ENCODE measurements at regions not wholly inside any gene's neighbourhood (a gene's known extent, or its start where the extent isn't known, plus 50 kb on each side); places are given as distances from the start of the nearest gene placed in this dataset.

DNA sequence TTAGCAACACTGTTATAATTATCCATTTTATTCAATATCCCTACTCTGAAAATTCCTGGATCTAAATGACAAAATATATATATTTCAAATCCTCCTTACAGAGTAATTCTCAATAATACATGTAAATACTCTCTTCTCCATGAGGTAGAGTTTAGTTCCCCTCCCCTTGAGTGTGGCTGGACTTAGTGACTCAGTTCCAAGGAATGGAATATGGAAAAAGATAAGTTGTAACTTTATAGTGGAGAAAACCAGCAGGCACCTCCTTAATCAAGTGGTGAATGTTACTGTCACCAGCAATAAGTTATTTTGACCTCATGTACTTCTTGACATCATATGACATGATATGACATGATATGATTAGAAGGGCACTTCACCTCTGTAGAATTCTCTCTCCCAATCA, 302.0 kb downstream of the RAB28 start (continued):
- TF ChIP-seq, protein P1, sequence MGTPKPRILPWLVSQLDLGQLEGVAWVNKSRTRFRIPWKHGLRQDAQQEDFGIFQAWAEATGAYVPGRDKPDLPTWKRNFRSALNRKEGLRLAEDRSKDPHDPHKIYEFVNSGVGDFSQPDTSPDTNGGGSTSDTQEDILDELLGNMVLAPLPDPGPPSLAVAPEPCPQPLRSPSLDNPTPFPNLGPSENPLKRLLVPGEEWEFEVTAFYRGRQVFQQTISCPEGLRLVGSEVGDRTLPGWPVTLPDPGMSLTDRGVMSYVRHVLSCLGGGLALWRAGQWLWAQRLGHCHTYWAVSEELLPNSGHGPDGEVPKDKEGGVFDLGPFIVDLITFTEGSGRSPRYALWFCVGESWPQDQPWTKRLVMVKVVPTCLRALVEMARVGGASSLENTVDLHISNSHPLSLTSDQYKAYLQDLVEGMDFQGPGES (IDR thresholded peaks at IDR 0.05; ENCODE audit: low read depth, low read length), result no peak
- TF ChIP-seq MEF2A (IDR thresholded peaks at IDR 0.05; ENCODE audit: borderline replicate concordance, low read depth) (no peak), POLR2AphosphoS5 (IDR thresholded peaks at IDR 0.05; ENCODE audit: low read depth, low read length) (no peak), RAD21 (IDR thresholded peaks at IDR 0.05; ENCODE audit: low read length) (no peak), EP300 (IDR thresholded peaks at IDR 0.05; ENCODE audit: borderline replicate concordance in 1 of 2, low read depth in 1 of 2, low read length in 1 of 2) (no peak)
- TF ChIP-seq, protein P2, sequence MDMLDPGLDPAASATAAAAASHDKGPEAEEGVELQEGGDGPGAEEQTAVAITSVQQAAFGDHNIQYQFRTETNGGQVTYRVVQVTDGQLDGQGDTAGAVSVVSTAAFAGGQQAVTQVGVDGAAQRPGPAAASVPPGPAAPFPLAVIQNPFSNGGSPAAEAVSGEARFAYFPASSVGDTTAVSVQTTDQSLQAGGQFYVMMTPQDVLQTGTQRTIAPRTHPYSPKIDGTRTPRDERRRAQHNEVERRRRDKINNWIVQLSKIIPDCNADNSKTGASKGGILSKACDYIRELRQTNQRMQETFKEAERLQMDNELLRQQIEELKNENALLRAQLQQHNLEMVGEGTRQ (IDR thresholded peaks at IDR 0.05; ENCODE audit: borderline replicate concordance, low read depth, low read length), result no peak

DNA sequence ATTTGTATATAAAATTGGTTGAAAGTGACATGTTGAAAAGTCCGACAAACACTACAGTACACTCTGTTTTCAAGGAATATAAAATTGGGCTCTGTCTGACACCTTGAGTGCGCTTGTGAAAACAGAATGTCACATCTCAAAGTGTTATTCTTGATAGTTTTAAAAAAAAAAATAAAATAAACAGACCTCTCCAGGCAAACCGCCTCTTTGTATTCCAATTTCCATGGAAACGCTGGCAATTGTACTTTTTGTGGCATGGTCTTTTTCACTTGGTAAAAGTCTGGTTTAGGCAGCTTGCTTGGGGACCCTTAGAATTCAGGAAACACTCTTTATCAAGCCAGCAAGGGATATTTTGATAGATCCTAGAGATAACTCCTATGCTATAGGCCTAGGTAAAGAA, 302.5 kb downstream of the RAB28 start:
- no peaks in the 10 kb centered on the region for H3K36me3 ChIP-seq (replicated peaks in 1 of 2; ENCODE audit: control insufficient read depth in 1 of 2, insufficient read depth in 2 of 2, low read length in 1 of 2)
- no peak overlapping the region for H3K4me3 ChIP-seq (ENCODE audit: low read depth in 2 of 2, low read length in 1 of 2)
- H2AFZ ChIP-seq (ENCODE audit: low read depth), result no peak overlapping the region
- H3K9me2 ChIP-seq, result no peaks in the 10 kb centered on the region
- no peaks in the 10 kb centered on the region for H4K20me1 ChIP-seq (ENCODE audit: insufficient read depth)
- H3K4me1 ChIP-seq (ENCODE audit: control insufficient read depth in 1 of 2, insufficient read depth in 2 of 2, low read depth in 1 of 2, low read length in 1 of 2), result no peaks in the 10 kb centered on the region; a peak in 1 of 4 replicates
- POLR2A ChIA-PET, result no interaction called here
- H3K79me2 ChIP-seq (ENCODE audit: insufficient read depth), result no peaks in the 10 kb centered on the region
- DNase-seq, result no peak
- no peak overlapping the region for H3K9ac ChIP-seq
- TF ChIP-seq, protein P2 (IDR thresholded peaks at IDR 0.05; ENCODE audit: borderline replicate concordance, low read depth, low read length), result no peak
- TF ChIP-seq RFX5 (IDR thresholded peaks at IDR 0.05; ENCODE audit: low read length) (no peak), CHD2 (IDR thresholded peaks at IDR 0.05; ENCODE audit: low read length, partially characterized antibody) (no peak), MEF2A (IDR thresholded peaks at IDR 0.05; ENCODE audit: borderline replicate concordance, low read depth) (no peak), ELF1 (IDR thresholded peaks at IDR 0.05) (no peak), RCOR1 (IDR thresholded peaks at IDR 0.05; ENCODE audit: low read length) (no peak), YY1 (IDR thresholded peaks at IDR 0.05; ENCODE audit: low read depth) (no peak), POLR2AphosphoS5 (IDR thresholded peaks at IDR 0.05; ENCODE audit: low read depth, low read length) (no peak), EZH2phosphoT487 (IDR thresholded peaks at IDR 0.05; ENCODE audit: borderline replicate concordance, low read depth) (no peak), GATA2 (CRISPR knock-in tag; IDR thresholded peaks at IDR 0.05) (no peak), FOXM1 (IDR thresholded peaks at IDR 0.05; ENCODE audit: low read depth) (no peak), EP300 (IDR thresholded peaks at IDR 0.05; ENCODE audit: borderline replicate concordance in 1 of 2, low read depth in 1 of 2, low read length in 1 of 2) (no peak), TCF12 (IDR thresholded peaks at IDR 0.05) (no peak), GABPA (IDR thresholded peaks at IDR 0.05; ENCODE audit: low read depth) (no peak), JUND (IDR thresholded peaks at IDR 0.05) (no peak), FOSL2 (IDR thresholded peaks at IDR 0.05; ENCODE audit: borderline replicate concordance, low read depth) (no peak)
- TF ChIP-seq, protein P3, sequence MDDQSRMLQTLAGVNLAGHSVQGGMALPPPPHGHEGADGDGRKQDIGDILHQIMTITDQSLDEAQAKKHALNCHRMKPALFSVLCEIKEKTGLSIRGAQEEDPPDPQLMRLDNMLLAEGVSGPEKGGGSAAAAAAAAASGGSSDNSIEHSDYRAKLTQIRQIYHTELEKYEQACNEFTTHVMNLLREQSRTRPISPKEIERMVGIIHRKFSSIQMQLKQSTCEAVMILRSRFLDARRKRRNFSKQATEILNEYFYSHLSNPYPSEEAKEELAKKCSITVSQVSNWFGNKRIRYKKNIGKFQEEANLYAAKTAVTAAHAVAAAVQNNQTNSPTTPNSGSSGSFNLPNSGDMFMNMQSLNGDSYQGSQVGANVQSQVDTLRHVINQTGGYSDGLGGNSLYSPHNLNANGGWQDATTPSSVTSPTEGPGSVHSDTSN (IDR thresholded peaks at IDR 0.05), result no peak
- TF ChIP-seq, protein P4, sequence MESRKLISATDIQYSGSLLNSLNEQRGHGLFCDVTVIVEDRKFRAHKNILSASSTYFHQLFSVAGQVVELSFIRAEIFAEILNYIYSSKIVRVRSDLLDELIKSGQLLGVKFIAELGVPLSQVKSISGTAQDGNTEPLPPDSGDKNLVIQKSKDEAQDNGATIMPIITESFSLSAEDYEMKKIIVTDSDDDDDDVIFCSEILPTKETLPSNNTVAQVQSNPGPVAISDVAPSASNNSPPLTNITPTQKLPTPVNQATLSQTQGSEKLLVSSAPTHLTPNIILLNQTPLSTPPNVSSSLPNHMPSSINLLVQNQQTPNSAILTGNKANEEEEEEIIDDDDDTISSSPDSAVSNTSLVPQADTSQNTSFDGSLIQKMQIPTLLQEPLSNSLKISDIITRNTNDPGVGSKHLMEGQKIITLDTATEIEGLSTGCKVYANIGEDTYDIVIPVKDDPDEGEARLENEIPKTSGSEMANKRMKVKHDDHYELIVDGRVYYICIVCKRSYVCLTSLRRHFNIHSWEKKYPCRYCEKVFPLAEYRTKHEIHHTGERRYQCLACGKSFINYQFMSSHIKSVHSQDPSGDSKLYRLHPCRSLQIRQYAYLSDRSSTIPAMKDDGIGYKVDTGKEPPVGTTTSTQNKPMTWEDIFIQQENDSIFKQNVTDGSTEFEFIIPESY (IDR thresholded peaks at IDR 0.05; ENCODE audit: borderline replicate concordance, low read depth), result no peak
- TF ChIP-seq, protein P5, sequence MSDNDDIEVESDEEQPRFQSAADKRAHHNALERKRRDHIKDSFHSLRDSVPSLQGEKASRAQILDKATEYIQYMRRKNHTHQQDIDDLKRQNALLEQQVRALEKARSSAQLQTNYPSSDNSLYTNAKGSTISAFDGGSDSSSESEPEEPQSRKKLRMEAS (IDR thresholded peaks at IDR 0.05; ENCODE audit: low read depth), result no peak
- no peaks in the 10 kb centered on the region for H3F3A ChIP-seq (replicated peaks; ENCODE audit: insufficient read depth)
- H3K9me3 ChIP-seq, result no peaks in the 10 kb centered on the region
- CTCF ChIA-PET, result no interaction called here
- H3K4me2 ChIP-seq, result no peak overlapping the region
- no peak overlapping the region for H3K27ac ChIP-seq (ENCODE audit: low read depth in 2 of 2, low read length in 1 of 2)
- no peaks in the 10 kb centered on the region for H3K27me3 ChIP-seq (ENCODE audit: insufficient read depth)
- 35% methylated on average over 4 of the region's 4 CpGs for WGBS (ENCODE audit: low lambda C conversion rate)
